ENCODE measurements at regions not wholly inside any gene's neighbourhood (a gene's known extent, or its start where the extent isn't known, plus 50 kb on each side); places are given as distances from the start of the nearest gene placed in this dataset.
"Not testable (repeated sequence)": the region's sequence is repeated elsewhere in the genome, so short reads cannot be mapped to it uniquely, and the experiment has no call there.

GRCh38 chr15:53033709-53034108 is 243.6 kb upstream of the ONECUT1 start:
- TF ChIP-seq CTCF (IDR thresholded peaks at IDR 0.05; ENCODE audit: borderline replicate concordance): no peak
- Histone ChIP-seq H3K27ac (replicated peaks) (no peak overlapping the region), H3K36me3 (no peaks in the 10 kb centered on the region), H3K9me3 (replicated peaks) (no peaks in the 10 kb centered on the region), H3K4me1 (no peaks in the 10 kb centered on the region), H3K4me3 (no peak overlapping the region), H3K27me3 (ENCODE audit: low read depth) (peaks cover 14% of the 10 kb centered on the region)
- no peak for DNase-seq
- intact Hi-C loops (cut with micrococcal nuclease): no loop called here

- Histone ChIP-seq H3K27ac (replicated peaks) (no peak overlapping the region), H3K4me1 (no peaks in the 10 kb centered on the region), H3K27me3 (ENCODE audit: low read depth) (no peaks in the 10 kb centered on the region), H3K4me3 (no peak overlapping the region), H3K9me3 (replicated peaks) (peaks cover 9% of the 10 kb centered on the region), H3K36me3 (no peaks in the 10 kb centered on the region)
- intact Hi-C loops (cut with micrococcal nuclease): no loop called here
- no peak for TF ChIP-seq CTCF (IDR thresholded peaks at IDR 0.05; ENCODE audit: borderline replicate concordance)
- DNase-seq: no peak
Measured at GRCh38 chr15:53031469-53031868, 241.3 kb upstream of the ONECUT1 start.

- Histone ChIP-seq H3K27me3 (ENCODE audit: low read depth) (no peaks in the 10 kb centered on the region), H3K4me3 (no peak overlapping the region), H3K27ac (replicated peaks) (no peak overlapping the region), H3K4me1 (no peaks in the 10 kb centered on the region), H3K9me3 (replicated peaks) (peaks cover 34% of the 10 kb centered on the region), H3K36me3 (no peaks in the 10 kb centered on the region)
- intact Hi-C loops (cut with micrococcal nuclease): no loop called here
- no peak for DNase-seq
- TF ChIP-seq CTCF (IDR thresholded peaks at IDR 0.05; ENCODE audit: borderline replicate concordance): no peak
Measured at GRCh38 chr15:53022788-53023187, 232.7 kb upstream of the ONECUT1 start.

GRCh38 chr15:53013329-53013728 is 223.2 kb upstream of the ONECUT1 start:
- Histone ChIP-seq H3K27me3 (ENCODE audit: low read depth) (no peaks in the 10 kb centered on the region), H3K9me3 (replicated peaks) (peaks cover 7% of the 10 kb centered on the region), H3K4me1 (no peaks in the 10 kb centered on the region), H3K27ac (replicated peaks) (no peak overlapping the region), H3K36me3 (no peaks in the 10 kb centered on the region), H3K4me3 (no peak overlapping the region)
- intact Hi-C loops (cut with micrococcal nuclease): no loop called here
- DNase-seq: no peak
- TF ChIP-seq CTCF (IDR thresholded peaks at IDR 0.05; ENCODE audit: borderline replicate concordance): no peak

- H3K36me3 ChIP-seq; DNase-seq; H3K27ac ChIP-seq (replicated peaks); H3K4me3 ChIP-seq; H3K9me3 ChIP-seq (replicated peaks); H3K27me3 ChIP-seq (ENCODE audit: low read depth); intact Hi-C loops (cut with micrococcal nuclease); H3K4me1 ChIP-seq: not testable (repeated sequence)
Measured at GRCh38 chr15:53011779-53012178, 221.6 kb upstream of the ONECUT1 start.

- Histone ChIP-seq H3K9me3 (replicated peaks) (no peaks in the 10 kb centered on the region), H3K36me3 (no peaks in the 10 kb centered on the region), H3K4me3 (no peak overlapping the region), H3K4me1 (no peaks in the 10 kb centered on the region), H3K27me3 (ENCODE audit: low read depth) (peaks cover 10% of the 10 kb centered on the region), H3K27ac (replicated peaks) (no peak overlapping the region)
- intact Hi-C loops (cut with micrococcal nuclease): no loop called here
- TF ChIP-seq CTCF (IDR thresholded peaks at IDR 0.05; ENCODE audit: borderline replicate concordance): no peak
- DNase-seq: no peak
Measured at GRCh38 chr15:53009093-53009492, 219.0 kb upstream of the ONECUT1 start.
